HEK293 (cell line): ENCODE measurements at regions not wholly inside any gene's neighbourhood (a gene's known extent, or its start where the extent isn't known, plus 50 kb on each side); places are given as distances from the start of the nearest gene placed in this dataset.

Source experiments
- CTCF ChIA-PET: fragments of 350-600 bp; formaldehyde crosslinking; extraction: SDS; loops from one replicate; lab custom pipeline; 2021; ENCODE audit warnings: antibody characterized with exemption; lab: Yijun Ruan, JAX
- POLR2A ChIA-PET: fragments of 300-600 bp; formaldehyde crosslinking; extraction: SDS; loops from one replicate; lab custom pipeline; 2020; ENCODE audit warnings: antibody characterized with exemption, inconsistent platforms; lab: Yijun Ruan, JAX
- H3K27ac ChIP-seq: fragments of 200-500 bp; sonication (Bioruptor generic); 2 replicates; pipeline ENCODE4 v1.5.1; 2014; ENCODE audit warnings: low read depth, low read length, control low read depth, inconsistent platforms; ENCODE audit errors: extremely low read depth
- H3K36me3 ChIP-seq, 2 experiments: fragments of 200-500 bp in 1 of 2; sonication (Bioruptor generic) in 1 of 2; 1 replicate in 1 of 2; 2 replicates in 1 of 2; pipeline ENCODE4 v1.5.1; 2014 to 2017; ENCODE audit warnings: inconsistent platforms in 2 of 2, low read length in 2 of 2; ENCODE audit not compliant: control insufficient read depth in 2 of 2, insufficient read depth in 1 of 2
- H3K4me1 ChIP-seq: fragments of 200-500 bp; sonication (Bioruptor generic); 2 replicates; pipeline ENCODE4 v1.5.1; 2014; ENCODE audit warnings: mild to moderate bottlenecking, low read length, inconsistent platforms; ENCODE audit not compliant: control insufficient read depth, insufficient read depth
- H3K4me3 ChIP-seq: 2 replicates; pipeline ENCODE4 v1.5.1; 2011; ENCODE audit warnings: low read depth, mild to moderate bottlenecking, control low read depth, low read length, moderate library complexity
- H3K9me3 ChIP-seq: fragments of 200-500 bp; sonication (Bioruptor generic); 2 replicates; pipeline ENCODE4 v1.5.1; 2014; ENCODE audit warnings: low read depth, low read length, inconsistent platforms; ENCODE audit not compliant: control insufficient read depth, insufficient read depth
- INSM2 ChIP-seq: fragments of 450-650 bp; formaldehyde crosslinking; IDR thresholded peaks from 2 replicates; pipeline ENCODE4 v1.5.1; 2016; ENCODE audit warnings: missing biosample characterization, missing genetic modification characterization
- PBX3 ChIP-seq: sonication (generic); formaldehyde crosslinking; IDR thresholded peaks from 2 replicates; pipeline ENCODE4 v1.8.1; 2022; ENCODE audit warnings: mild to moderate bottlenecking, moderate library complexity, missing genetic modification reagents
- PRDM6 ChIP-seq: fragments of 450-650 bp; formaldehyde crosslinking; IDR thresholded peaks from 2 replicates; pipeline ENCODE4 v1.5.1; 2017; ENCODE audit warnings: missing biosample characterization, missing genetic modification characterization
- REPIN1 ChIP-seq: fragments of 450-650 bp; formaldehyde crosslinking; IDR thresholded peaks from 2 replicates; pipeline ENCODE4 v1.5.1; 2017; ENCODE audit warnings: missing biosample characterization, missing genetic modification characterization, low read depth
- TCF7L2 ChIP-seq: IDR thresholded peaks from 2 replicates; pipeline ENCODE4 v1.6.1; 2011; ENCODE audit warnings: low read depth, mild to moderate bottlenecking, inconsistent platforms, low read length, moderate library complexity, borderline replicate concordance
- ZBTB10 ChIP-seq: fragments of 450-650 bp; formaldehyde crosslinking; IDR thresholded peaks from 2 replicates; pipeline ENCODE4 v1.5.1; 2016; ENCODE audit warnings: missing biosample characterization, missing genetic modification characterization
- ZBTB7A ChIP-seq: fragments of 450-650 bp; formaldehyde crosslinking; IDR thresholded peaks from 2 replicates; pipeline ENCODE4 v1.5.1; 2016; ENCODE audit warnings: low read depth, missing biosample characterization, missing genetic modification characterization
- ZNF169 ChIP-seq: fragments of 450-650 bp; formaldehyde crosslinking; IDR thresholded peaks from 2 replicates; pipeline ENCODE4 v1.5.1; 2016; ENCODE audit warnings: missing biosample characterization, missing genetic modification characterization
- ZNF184 ChIP-seq: fragments of 450-650 bp; IDR thresholded peaks from 2 replicates; pipeline ENCODE4 v1.5.1; 2018; ENCODE audit warnings: missing biosample characterization, mild to moderate bottlenecking, missing genetic modification characterization
- ZNF2 ChIP-seq: fragments of 450-650 bp; formaldehyde crosslinking; IDR thresholded peaks from 2 replicates; pipeline ENCODE4 v1.5.1; 2016; ENCODE audit warnings: missing biosample characterization, missing genetic modification characterization
- ZNF24 ChIP-seq: fragments of 450-650 bp; formaldehyde crosslinking; IDR thresholded peaks from 2 replicates; pipeline ENCODE4 v1.5.1; 2016; ENCODE audit warnings: missing biosample characterization, missing genetic modification characterization
- ZNF391 ChIP-seq: fragments of 450-650 bp; formaldehyde crosslinking; IDR thresholded peaks from 2 replicates; pipeline ENCODE4 v1.5.1; 2016; ENCODE audit warnings: low read depth, missing biosample characterization, missing genetic modification characterization, borderline replicate concordance
- ZNF404 ChIP-seq: fragments of 450-650 bp; formaldehyde crosslinking; IDR thresholded peaks from 2 replicates; pipeline ENCODE4 v1.5.1; 2017; ENCODE audit warnings: missing biosample characterization, missing genetic modification characterization
- ZNF560 ChIP-seq: fragments of 450-650 bp; formaldehyde crosslinking; IDR thresholded peaks from 2 replicates; pipeline ENCODE4 v1.5.1; 2017; ENCODE audit warnings: missing biosample characterization, missing genetic modification characterization, borderline replicate concordance
- ZNF596 ChIP-seq: fragments of 450-650 bp; IDR thresholded peaks from 2 replicates; pipeline ENCODE4 v1.5.0; 2018; ENCODE audit warnings: missing biosample characterization, mild to moderate bottlenecking, missing genetic modification characterization, moderate library complexity
- ZNF600 ChIP-seq: fragments of 450-650 bp; formaldehyde crosslinking; IDR thresholded peaks from 2 replicates; pipeline ENCODE4 v1.5.1; 2016; ENCODE audit warnings: missing biosample characterization, missing genetic modification characterization
- ZNF639 ChIP-seq: fragments of 450-650 bp; formaldehyde crosslinking; IDR thresholded peaks from 2 replicates; pipeline ENCODE4 v1.5.1; 2016; ENCODE audit warnings: missing biosample characterization, missing genetic modification characterization
- ZNF658 ChIP-seq: fragments of 450-650 bp; formaldehyde crosslinking; IDR thresholded peaks from 2 replicates; pipeline ENCODE4; 2016; ENCODE audit warnings: missing biosample characterization, missing genetic modification characterization
- ZNF660 ChIP-seq: fragments of 450-650 bp; IDR thresholded peaks from 2 replicates; pipeline ENCODE4 v1.5.1; 2018; ENCODE audit warnings: missing biosample characterization, mild to moderate bottlenecking, missing genetic modification characterization
- ZNF747 ChIP-seq: fragments of 450-650 bp; formaldehyde crosslinking; IDR thresholded peaks from 2 replicates; pipeline ENCODE4 v1.5.1; 2016; ENCODE audit warnings: missing biosample characterization, missing genetic modification characterization
- ZSCAN16 ChIP-seq: fragments of 450-650 bp; formaldehyde crosslinking; IDR thresholded peaks from 2 replicates; pipeline ENCODE4 v1.5.1; 2016; ENCODE audit warnings: missing biosample characterization, missing genetic modification characterization
- TF ChIP-seq, protein P1 (sequence below): IDR thresholded peaks from 2 replicates; pipeline ENCODE4 v1.6.1; 2011; ENCODE audit warnings: mild to moderate bottlenecking, low read depth, low read length, borderline replicate concordance

DNA sequence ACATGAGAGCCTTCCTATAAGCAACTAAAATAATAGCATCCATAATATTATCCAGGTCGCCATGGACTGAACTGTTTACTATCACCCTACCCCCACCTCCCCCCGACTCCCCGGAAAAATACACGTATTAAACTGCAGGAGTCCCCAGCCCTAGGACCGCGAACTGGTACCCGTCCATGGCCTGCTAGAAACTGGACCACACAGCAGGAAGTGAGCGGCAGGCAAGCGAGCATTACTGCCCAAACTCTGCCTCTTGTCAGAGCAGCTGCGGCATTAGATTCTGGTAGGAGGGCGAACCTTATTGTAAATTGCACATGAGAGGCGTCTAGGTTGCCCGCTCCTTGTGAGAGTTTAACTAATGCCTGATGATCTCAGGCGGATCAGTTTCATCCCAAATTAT lies 405.8 kb upstream of the ADGRL3 start:
- TF ChIP-seq, protein P1, sequence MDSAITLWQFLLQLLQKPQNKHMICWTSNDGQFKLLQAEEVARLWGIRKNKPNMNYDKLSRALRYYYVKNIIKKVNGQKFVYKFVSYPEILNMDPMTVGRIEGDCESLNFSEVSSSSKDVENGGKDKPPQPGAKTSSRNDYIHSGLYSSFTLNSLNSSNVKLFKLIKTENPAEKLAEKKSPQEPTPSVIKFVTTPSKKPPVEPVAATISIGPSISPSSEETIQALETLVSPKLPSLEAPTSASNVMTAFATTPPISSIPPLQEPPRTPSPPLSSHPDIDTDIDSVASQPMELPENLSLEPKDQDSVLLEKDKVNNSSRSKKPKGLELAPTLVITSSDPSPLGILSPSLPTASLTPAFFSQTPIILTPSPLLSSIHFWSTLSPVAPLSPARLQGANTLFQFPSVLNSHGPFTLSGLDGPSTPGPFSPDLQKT: no peak
- TF ChIP-seq ZSCAN16 (tag by site-specific recombination) (no peak), PBX3 (CRISPR knock-in tag) (no peak), ZNF600 (tag by site-specific recombination) (no peak), ZBTB7A (tag by site-specific recombination) (no peak), ZNF2 (tag by site-specific recombination) (no peak), ZNF169 (tag by site-specific recombination) (no peak), ZBTB10 (tag by site-specific recombination) (no peak), ZNF660 (tag by site-specific recombination) (no peak), ZNF24 (tag by site-specific recombination) (no peak), ZNF184 (tag by site-specific recombination) (no peak), ZNF658 (no peak), TCF7L2 (no peak)
- Histone ChIP-seq H3K36me3 (no peaks in the 10 kb centered on the region), H3K27ac (no peak overlapping the region), H3K4me1 (no peaks in the 10 kb centered on the region), H3K9me3 (no peaks in the 10 kb centered on the region), H3K4me3 (no peak overlapping the region)
- ChIA-PET CTCF (no interaction called here), POLR2A (no interaction called here)

DNA sequence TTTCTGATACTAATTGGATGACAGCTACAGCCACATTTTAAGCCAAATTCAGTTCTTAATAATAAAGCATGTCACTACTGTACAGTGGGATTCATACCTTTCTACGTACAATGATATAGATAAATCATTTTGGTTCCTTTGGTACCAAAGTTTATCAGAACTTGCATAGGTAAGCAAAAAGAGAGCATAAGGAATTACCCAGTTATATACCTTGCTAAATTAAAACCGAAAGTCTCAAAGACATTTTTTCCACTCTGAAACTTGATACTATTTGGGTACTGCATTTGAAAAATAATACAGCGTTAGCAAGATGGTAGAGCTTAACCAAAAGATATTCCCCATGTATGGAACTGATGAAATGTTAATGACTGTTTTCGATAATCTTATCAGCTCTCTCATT lies 400.9 kb upstream of the ADGRL3 start:
- H3K27ac ChIP-seq: no peak overlapping the region
- H3K4me3 ChIP-seq: no peak overlapping the region
- ChIA-PET POLR2A (no interaction called here), CTCF (no interaction called here)
- no peaks in the 10 kb centered on the region for H3K9me3 ChIP-seq
- H3K36me3 ChIP-seq: no peaks in the 10 kb centered on the region
- no peaks in the 10 kb centered on the region for H3K4me1 ChIP-seq
- TF ChIP-seq INSM2 (tag by site-specific recombination) (no peak), PRDM6 (no peak), ZNF404 (tag by site-specific recombination) (no peak), REPIN1 (tag by site-specific recombination) (no peak), ZNF596 (tag by site-specific recombination) (no peak), ZNF560 (no peak), ZNF639 (tag by site-specific recombination) (no peak), ZNF747 (tag by site-specific recombination) (no peak), ZNF391 (no peak)
